ENCODE measurements at regions not wholly inside any gene's neighbourhood (a gene's known extent, or its start where the extent isn't known, plus 50 kb on each side); places are given as distances from the start of the nearest gene placed in this dataset.

- Histone ChIP-seq H3K9ac (ENCODE audit: low read depth in 1 of 2, low read length in 2 of 2) (no peak overlapping the region), H3K36me3 (ENCODE audit: control insufficient read depth in 1 of 2, insufficient read depth in 2 of 2, low read length in 2 of 2) (no peaks in the 10 kb centered on the region), H3K4me3 (ENCODE audit: low read depth in 1 of 2, low read length in 2 of 2) (no peak overlapping the region), H3K9me3 (ENCODE audit: control insufficient read depth in 1 of 2, low read length in 2 of 2) (no peaks in the 10 kb centered on the region), H3K27me3 (ENCODE audit: control insufficient read depth in 1 of 2, insufficient read depth in 2 of 2, low read length in 2 of 2) (no peaks in the 10 kb centered on the region), H3K27ac (ENCODE audit: low read depth, low read length) (no peak overlapping the region), H3K4me1 (ENCODE audit: control insufficient read depth in 1 of 2, insufficient read depth in 2 of 2, low read length in 2 of 2) (peaks cover 16 to 18% of the 10 kb centered on the region in 2 donors)
These were observed 196.2 kb upstream of the NUDT4 start for GRCh38 chr12:93181409-93181965.

- peaks cover 9 to 10% of the 10 kb centered on the region in 2 donors for H3K4me1 ChIP-seq (ENCODE audit: control insufficient read depth in 1 of 2, insufficient read depth in 2 of 2, low read length in 2 of 2)
- no peak overlapping the region for H3K27ac ChIP-seq (ENCODE audit: low read depth, low read length)
- no peaks in the 10 kb centered on the region for H3K27me3 ChIP-seq (ENCODE audit: control insufficient read depth in 1 of 2, insufficient read depth in 2 of 2, low read length in 2 of 2)
- H3K9ac ChIP-seq (ENCODE audit: low read depth in 1 of 2, low read length in 2 of 2) = no peak overlapping the region
- H3K4me3 ChIP-seq (ENCODE audit: low read depth in 1 of 2, low read length in 2 of 2) = no peak overlapping the region
- H3K36me3 ChIP-seq (ENCODE audit: control insufficient read depth in 1 of 2, insufficient read depth in 2 of 2, low read length in 2 of 2) = no peaks in the 10 kb centered on the region
- H3K9me3 ChIP-seq (ENCODE audit: control insufficient read depth in 1 of 2, low read length in 2 of 2) = no peaks in the 10 kb centered on the region
These were observed 193.6 kb upstream of the NUDT4 start for GRCh38 chr12:93183940-93184671.

GRCh38 chr12:93184672-93185368 lies 192.9 kb upstream of the NUDT4 start:
- Histone ChIP-seq H3K27me3 (ENCODE audit: control insufficient read depth in 1 of 2, insufficient read depth in 2 of 2, low read length in 2 of 2) (no peaks in the 10 kb centered on the region), H3K9me3 (ENCODE audit: control insufficient read depth in 1 of 2, low read length in 2 of 2) (no peaks in the 10 kb centered on the region), H3K4me3 (ENCODE audit: low read depth in 1 of 2, low read length in 2 of 2) (no peak overlapping the region), H3K36me3 (ENCODE audit: control insufficient read depth in 1 of 2, insufficient read depth in 2 of 2, low read length in 2 of 2) (no peaks in the 10 kb centered on the region), H3K4me1 (ENCODE audit: control insufficient read depth in 1 of 2, insufficient read depth in 2 of 2, low read length in 2 of 2) (peaks cover 9 to 10% of the 10 kb centered on the region in 2 donors), H3K9ac (ENCODE audit: low read depth in 1 of 2, low read length in 2 of 2) (no peak overlapping the region), H3K27ac (ENCODE audit: low read depth, low read length) (no peak overlapping the region)

GRCh38 chr12:93185369-93185741 lies 192.4 kb upstream of the NUDT4 start:
- Histone ChIP-seq H3K27me3 (ENCODE audit: control insufficient read depth in 1 of 2, insufficient read depth in 2 of 2, low read length in 2 of 2) (no peaks in the 10 kb centered on the region), H3K4me1 (ENCODE audit: control insufficient read depth in 1 of 2, insufficient read depth in 2 of 2, low read length in 2 of 2) (peaks cover 9 to 10% of the 10 kb centered on the region in 2 donors), H3K27ac (ENCODE audit: low read depth, low read length) (no peak overlapping the region), H3K9ac (ENCODE audit: low read depth in 1 of 2, low read length in 2 of 2) (no peak overlapping the region), H3K36me3 (ENCODE audit: control insufficient read depth in 1 of 2, insufficient read depth in 2 of 2, low read length in 2 of 2) (no peaks in the 10 kb centered on the region), H3K4me3 (ENCODE audit: low read depth in 1 of 2, low read length in 2 of 2) (no peak overlapping the region), H3K9me3 (ENCODE audit: control insufficient read depth in 1 of 2, low read length in 2 of 2) (no peaks in the 10 kb centered on the region)

GRCh38 chr12:93186131-93186530 lies 191.6 kb upstream of the NUDT4 start:
- no peaks in the 10 kb centered on the region for H3K9me3 ChIP-seq (ENCODE audit: control insufficient read depth in 1 of 2, low read length in 2 of 2)
- no peak overlapping the region for H3K9ac ChIP-seq (ENCODE audit: low read depth in 1 of 2, low read length in 2 of 2)
- no peaks in the 10 kb centered on the region for H3K36me3 ChIP-seq (ENCODE audit: control insufficient read depth in 1 of 2, insufficient read depth in 2 of 2, low read length in 2 of 2)
- no peak overlapping the region for H3K4me3 ChIP-seq (ENCODE audit: low read depth in 1 of 2, low read length in 2 of 2)
- H3K4me1 ChIP-seq (ENCODE audit: control insufficient read depth in 1 of 2, insufficient read depth in 2 of 2, low read length in 2 of 2) = peaks cover 9 to 10% of the 10 kb centered on the region in 2 donors
- no peaks in the 10 kb centered on the region for H3K27me3 ChIP-seq (ENCODE audit: control insufficient read depth in 1 of 2, insufficient read depth in 2 of 2, low read length in 2 of 2)
- H3K27ac ChIP-seq (ENCODE audit: low read depth, low read length) = no peak overlapping the region

- Histone ChIP-seq H3K27ac (ENCODE audit: low read depth, low read length) (no peak overlapping the region), H3K9ac (ENCODE audit: low read depth in 1 of 2, low read length in 2 of 2) (no peak overlapping the region), H3K9me3 (ENCODE audit: control insufficient read depth in 1 of 2, low read length in 2 of 2) (no peaks in the 10 kb centered on the region), H3K36me3 (ENCODE audit: control insufficient read depth in 1 of 2, insufficient read depth in 2 of 2, low read length in 2 of 2) (no peaks in the 10 kb centered on the region), H3K4me1 (ENCODE audit: control insufficient read depth in 1 of 2, insufficient read depth in 2 of 2, low read length in 2 of 2) (peaks cover 9 to 10% of the 10 kb centered on the region in 2 donors), H3K27me3 (ENCODE audit: control insufficient read depth in 1 of 2, insufficient read depth in 2 of 2, low read length in 2 of 2) (no peaks in the 10 kb centered on the region), H3K4me3 (ENCODE audit: low read depth in 1 of 2, low read length in 2 of 2) (no peak overlapping the region)
These were observed 191.1 kb upstream of the NUDT4 start for GRCh38 chr12:93186621-93187020.

- no peak overlapping the region for H3K9ac ChIP-seq (ENCODE audit: low read depth in 1 of 2, low read length in 2 of 2)
- H3K9me3 ChIP-seq (ENCODE audit: control insufficient read depth in 1 of 2, low read length in 2 of 2) = no peaks in the 10 kb centered on the region
- no peak overlapping the region for H3K27ac ChIP-seq (ENCODE audit: low read depth, low read length)
- H3K4me1 ChIP-seq (ENCODE audit: control insufficient read depth in 1 of 2, insufficient read depth in 2 of 2, low read length in 2 of 2) = no peaks in the 10 kb centered on the region
- H3K36me3 ChIP-seq (ENCODE audit: control insufficient read depth in 1 of 2, insufficient read depth in 2 of 2, low read length in 2 of 2) = no peaks in the 10 kb centered on the region
- no peak overlapping the region for H3K4me3 ChIP-seq (ENCODE audit: low read depth in 1 of 2, low read length in 2 of 2)
- no peaks in the 10 kb centered on the region for H3K27me3 ChIP-seq (ENCODE audit: control insufficient read depth in 1 of 2, insufficient read depth in 2 of 2, low read length in 2 of 2)
These were observed 186.3 kb upstream of the NUDT4 start for GRCh38 chr12:93191423-93191822.

GRCh38 chr12:93191956-93192355 lies 185.8 kb upstream of the NUDT4 start:
- Histone ChIP-seq H3K9ac (ENCODE audit: low read depth in 1 of 2, low read length in 2 of 2) (no peak overlapping the region), H3K4me3 (ENCODE audit: low read depth in 1 of 2, low read length in 2 of 2) (no peak overlapping the region), H3K36me3 (ENCODE audit: control insufficient read depth in 1 of 2, insufficient read depth in 2 of 2, low read length in 2 of 2) (no peaks in the 10 kb centered on the region), H3K9me3 (ENCODE audit: control insufficient read depth in 1 of 2, low read length in 2 of 2) (no peaks in the 10 kb centered on the region), H3K4me1 (ENCODE audit: control insufficient read depth in 1 of 2, insufficient read depth in 2 of 2, low read length in 2 of 2) (no peaks in the 10 kb centered on the region), H3K27ac (ENCODE audit: low read depth, low read length) (no peak overlapping the region), H3K27me3 (ENCODE audit: control insufficient read depth in 1 of 2, insufficient read depth in 2 of 2, low read length in 2 of 2) (no peaks in the 10 kb centered on the region)

- Histone ChIP-seq H3K27ac (ENCODE audit: low read depth, low read length) (no peak overlapping the region), H3K9ac (ENCODE audit: low read depth in 1 of 2, low read length in 2 of 2) (no peak overlapping the region), H3K27me3 (ENCODE audit: control insufficient read depth in 1 of 2, insufficient read depth in 2 of 2, low read length in 2 of 2) (no peaks in the 10 kb centered on the region), H3K4me3 (ENCODE audit: low read depth in 1 of 2, low read length in 2 of 2) (no peak overlapping the region), H3K36me3 (ENCODE audit: control insufficient read depth in 1 of 2, insufficient read depth in 2 of 2, low read length in 2 of 2) (no peaks in the 10 kb centered on the region), H3K9me3 (ENCODE audit: control insufficient read depth in 1 of 2, low read length in 2 of 2) (no peaks in the 10 kb centered on the region), H3K4me1 (ENCODE audit: control insufficient read depth in 1 of 2, insufficient read depth in 2 of 2, low read length in 2 of 2) (no peaks in the 10 kb centered on the region)
These were observed 184.8 kb upstream of the NUDT4 start for GRCh38 chr12:93192878-93193277.

GRCh38 chr12:93195511-93195910 lies 182.2 kb upstream of the NUDT4 start:
- no peaks in the 10 kb centered on the region for H3K4me1 ChIP-seq (ENCODE audit: control insufficient read depth in 1 of 2, insufficient read depth in 2 of 2, low read length in 2 of 2)
- no peaks in the 10 kb centered on the region for H3K27me3 ChIP-seq (ENCODE audit: control insufficient read depth in 1 of 2, insufficient read depth in 2 of 2, low read length in 2 of 2)
- H3K27ac ChIP-seq (ENCODE audit: low read depth, low read length) = no peak overlapping the region
- H3K36me3 ChIP-seq (ENCODE audit: control insufficient read depth in 1 of 2, insufficient read depth in 2 of 2, low read length in 2 of 2) = no peaks in the 10 kb centered on the region
- no peak overlapping the region for H3K9ac ChIP-seq (ENCODE audit: low read depth in 1 of 2, low read length in 2 of 2)
- H3K4me3 ChIP-seq (ENCODE audit: low read depth in 1 of 2, low read length in 2 of 2) = no peak overlapping the region
- H3K9me3 ChIP-seq (ENCODE audit: control insufficient read depth in 1 of 2, low read length in 2 of 2) = no peaks in the 10 kb centered on the region

Measured in duodenal mucosa (tissue), 2 donors.